IMR-90 (cell line): ENCODE measurements at regions not wholly inside any gene's neighbourhood (a gene's known extent, or its start where the extent isn't known, plus 50 kb on each side); places are given as distances from the start of the nearest gene placed in this dataset.

ENCODE experiments used
- ATAC-seq: fragments of 200-7000 bp; cut with Tn5 transposase; 2 replicates; pipeline ENCODE4 v1.9.1; 2020; ENCODE audit warnings: low read depth, mild to moderate bottlenecking, moderate library complexity
- BruUV-seq: library from RNA; stranded (reverse); fragments of 400-500 nt; replicated peaks from 2 replicates; lab custom pipeline; 2021; lab: Mats Ljungman, UMichigan
- CTCF ChIA-PET: fragments of 300-600 bp; formaldehyde crosslinking; extraction: SDS; loops from one replicate; lab custom pipeline; 2021; ENCODE audit warnings: antibody characterized with exemption; lab: Yijun Ruan, JAX
- POLR2A ChIA-PET: fragments of 300-600 bp; sonication (Branson Sonifier 250); formaldehyde crosslinking; loops from one replicate; lab custom pipeline; 2022; ENCODE audit warnings: antibody characterized with exemption; ENCODE audit not compliant: unreplicated experiment; lab: Charles Lee
- DNase-seq: peaks from one replicate; pipeline ENCODE4 v3.0.0; 2013
- H2AFZ ChIP-seq: replicated peaks from 2 replicates; pipeline ENCODE3; 2013; ENCODE audit warnings: low read length, mild to moderate bottlenecking; ENCODE audit not compliant: poor library complexity
- H2AK5ac ChIP-seq: 2 replicates; pipeline ENCODE4 v1.6.1; 2013; ENCODE audit warnings: low read depth, low read length, inconsistent platforms
- H2AK9ac ChIP-seq: replicated peaks from 2 replicates; pipeline ENCODE3; 2013; ENCODE audit warnings: mild to moderate bottlenecking, low read depth, low read length, moderate library complexity; ENCODE audit not compliant: poor library complexity
- H2BK120ac ChIP-seq: 2 replicates; pipeline ENCODE4 v1.6.1; 2013; ENCODE audit warnings: low read depth, low read length, inconsistent platforms
- H2BK15ac ChIP-seq: 3 replicates; pipeline ENCODE4 v1.6.1; 2013; ENCODE audit warnings: low read depth, low read length, inconsistent platforms
- H2BK20ac ChIP-seq: 2 replicates; pipeline ENCODE4 v1.6.1; 2013; ENCODE audit warnings: low read depth, mild to moderate bottlenecking, inconsistent platforms, low read length, moderate library complexity
- H2BK5ac ChIP-seq: 2 replicates; pipeline ENCODE4 v1.6.1; 2013; ENCODE audit warnings: mild to moderate bottlenecking, low read depth, low read length, inconsistent platforms; ENCODE audit not compliant: poor library complexity, severe bottlenecking
- H3K14ac ChIP-seq: replicated peaks from 2 replicates; pipeline ENCODE4 v1.6.1; 2013; ENCODE audit warnings: low read depth, low read length, inconsistent platforms
- H3K18ac ChIP-seq: 2 replicates; pipeline ENCODE4 v1.6.1; 2013; ENCODE audit warnings: low read depth, low read length, control low read depth
- H3K23ac ChIP-seq: 2 replicates; pipeline ENCODE4 v1.6.1; 2013; ENCODE audit warnings: low read depth, low read length, inconsistent platforms
- H3K27ac ChIP-seq: 2 replicates; pipeline ENCODE4 v1.5.1; 2013; ENCODE audit warnings: mild to moderate bottlenecking, control low read depth, low read length; ENCODE audit not compliant: insufficient read depth
- H3K27me3 ChIP-seq: 2 replicates; pipeline ENCODE4 v1.6.1; 2013; ENCODE audit warnings: low read length; ENCODE audit not compliant: control insufficient read depth, insufficient read depth
- H3K36me3 ChIP-seq: 2 replicates; pipeline ENCODE4 v1.6.1; 2013; ENCODE audit warnings: low read length, mixed read lengths; ENCODE audit not compliant: control insufficient read depth, insufficient read depth
- H3K4ac ChIP-seq: 2 replicates; pipeline ENCODE4 v1.6.1; 2013; ENCODE audit warnings: low read depth, low read length, inconsistent platforms
- H3K4me1 ChIP-seq: 2 replicates; pipeline ENCODE4 v1.6.1; 2013; ENCODE audit warnings: low read length, mixed read lengths; ENCODE audit not compliant: control insufficient read depth, insufficient read depth
- H3K4me2 ChIP-seq: 2 replicates; pipeline ENCODE4 v1.6.1; 2013; ENCODE audit warnings: low read depth, mild to moderate bottlenecking, control low read depth, low read length, moderate library complexity
- H3K4me3 ChIP-seq: 2 replicates; pipeline ENCODE4 v1.5.1; 2013; ENCODE audit warnings: low read depth, mild to moderate bottlenecking, control low read depth, low read length, moderate library complexity; ENCODE audit not compliant: insufficient read depth
- H3K56ac ChIP-seq: 2 replicates; pipeline ENCODE4 v1.6.1; 2013; ENCODE audit warnings: low read length, inconsistent platforms; ENCODE audit not compliant: insufficient read depth; ENCODE audit errors: extremely low read depth
- H3K79me1 ChIP-seq, 2 experiments: 2 replicates each; pipeline ENCODE4 v1.6.1; 2013; ENCODE audit warnings: low read length in 2 of 2, inconsistent platforms in 1 of 2, low read depth in 1 of 2
- H3K9ac ChIP-seq: 2 replicates; pipeline ENCODE4 v1.6.1; 2013; ENCODE audit warnings: low read depth, low read length, control low read depth
- H3K9me1 ChIP-seq: 2 replicates; pipeline ENCODE4 v1.6.1; 2013; ENCODE audit warnings: low read length, inconsistent platforms; ENCODE audit not compliant: insufficient read depth
- H3K9me3 ChIP-seq: 2 replicates; pipeline ENCODE4 v1.6.1; 2013; ENCODE audit warnings: low read length; ENCODE audit not compliant: control insufficient read depth, insufficient read depth
- H4K20me1 ChIP-seq: 2 replicates; pipeline ENCODE4 v1.6.1; 2013; ENCODE audit warnings: low read length, inconsistent platforms; ENCODE audit not compliant: insufficient read depth
- H4K5ac ChIP-seq: 2 replicates; pipeline ENCODE4 v1.6.1; 2013; ENCODE audit warnings: mild to moderate bottlenecking, low read depth, low read length, control low read depth
- H4K8ac ChIP-seq, 2 experiments: 2 replicates each; pipeline ENCODE4 v1.6.1; 2013; ENCODE audit warnings: low read depth in 2 of 2, low read length in 2 of 2, control low read depth in 1 of 2, inconsistent platforms in 1 of 2
- H4K91ac ChIP-seq: 2 replicates; pipeline ENCODE4 v1.6.1; 2013; ENCODE audit warnings: low read depth, low read length, inconsistent platforms; ENCODE audit not compliant: insufficient read depth
- RFX5 ChIP-seq: IDR thresholded peaks from 2 replicates; pipeline ENCODE4 v1.8.0; 2012; ENCODE audit warnings: low read depth, mild to moderate bottlenecking, low read length, moderate library complexity
- dilution Hi-C: fragments of 300-500 bp; cut with HindIII; formaldehyde crosslinking; loops from one replicate; pipeline ENCODE4 v1.14.3; 2018; ENCODE audit warnings: low sequenced_read_pairs; ENCODE audit not compliant: unreplicated experiment
- in situ Hi-C: fragments of 300-500 bp; cut with MboI; formaldehyde crosslinking; loops from 3 replicates; pipeline ENCODE4 v1.14.3; 2019; ENCODE audit warnings: low sequenced_read_pairs, inconsistent platforms, mixed read lengths
- intact Hi-C: fragments of 100-400 bp; cut with micrococcal nuclease; formaldehyde crosslinking; loops from 2 replicates; pipeline ENCODE4 v1.10.0; 2022

GRCh38 chr3:19711160-19711782 is 222.7 kb downstream of the EFHB start:
- H3K4me3 ChIP-seq: no peak overlapping the region
- ATAC-seq (no peak), DNase-seq (no peak)
- BruUV-seq: no TSS peak
- H3K18ac ChIP-seq: no peak overlapping the region
- no peaks in the 10 kb centered on the region for H3K27me3 ChIP-seq
- H2BK120ac ChIP-seq: no peak overlapping the region
- no peak overlapping the region for H2AK5ac ChIP-seq
- TF ChIP-seq RFX5: no peak
- POLR2A ChIA-PET: no interaction called here
- H3K14ac ChIP-seq: no peak overlapping the region
- H2BK20ac ChIP-seq: no peak overlapping the region
- H3K9me1 ChIP-seq: no peaks in the 10 kb centered on the region
- in situ Hi-C loops (no loop called here), dilution Hi-C loops (no loop called here), intact Hi-C loops (no loop called here)
- no peaks in the 10 kb centered on the region for H3K4me1 ChIP-seq
- H2BK15ac ChIP-seq: no peak overlapping the region
- H3K27ac ChIP-seq: no peak overlapping the region
- no peaks in the 10 kb centered on the region for H4K20me1 ChIP-seq
- H3K23ac ChIP-seq: no peak overlapping the region
- no peaks in the 10 kb centered on the region for H3K36me3 ChIP-seq
- no peak overlapping the region for H2AK9ac ChIP-seq
- no peak overlapping the region for H4K8ac ChIP-seq
- no peak overlapping the region for H2AFZ ChIP-seq
- no peak overlapping the region for H3K4ac ChIP-seq
- H3K56ac ChIP-seq: no peak overlapping the region
- no peak overlapping the region for H3K9ac ChIP-seq
- H4K91ac ChIP-seq: no peak overlapping the region
- H2BK5ac ChIP-seq: no peak overlapping the region
- H4K5ac ChIP-seq: no peak overlapping the region
- H3K9me3 ChIP-seq: peaks cover 4% of the 10 kb centered on the region
- H3K4me2 ChIP-seq: no peak overlapping the region
- no peaks in the 10 kb centered on the region for H3K79me1 ChIP-seq
- CTCF ChIA-PET: no interaction called here
